Fibroblast of skin of right quadriceps (primary cell): ENCODE measurements at regions not wholly inside any gene's neighbourhood (a gene's known extent, or its start where the extent isn't known, plus 50 kb on each side); places are given as distances from the start of the nearest gene placed in this dataset.
"Not testable (repeated sequence)": the region's sequence is repeated elsewhere in the genome, so short reads cannot be mapped to it uniquely, and the experiment has no call there.

Source experiments
- DNase-seq: peaks from one replicate; pipeline ENCODE4 v3.0.0-alpha.2; 2013

DNA sequence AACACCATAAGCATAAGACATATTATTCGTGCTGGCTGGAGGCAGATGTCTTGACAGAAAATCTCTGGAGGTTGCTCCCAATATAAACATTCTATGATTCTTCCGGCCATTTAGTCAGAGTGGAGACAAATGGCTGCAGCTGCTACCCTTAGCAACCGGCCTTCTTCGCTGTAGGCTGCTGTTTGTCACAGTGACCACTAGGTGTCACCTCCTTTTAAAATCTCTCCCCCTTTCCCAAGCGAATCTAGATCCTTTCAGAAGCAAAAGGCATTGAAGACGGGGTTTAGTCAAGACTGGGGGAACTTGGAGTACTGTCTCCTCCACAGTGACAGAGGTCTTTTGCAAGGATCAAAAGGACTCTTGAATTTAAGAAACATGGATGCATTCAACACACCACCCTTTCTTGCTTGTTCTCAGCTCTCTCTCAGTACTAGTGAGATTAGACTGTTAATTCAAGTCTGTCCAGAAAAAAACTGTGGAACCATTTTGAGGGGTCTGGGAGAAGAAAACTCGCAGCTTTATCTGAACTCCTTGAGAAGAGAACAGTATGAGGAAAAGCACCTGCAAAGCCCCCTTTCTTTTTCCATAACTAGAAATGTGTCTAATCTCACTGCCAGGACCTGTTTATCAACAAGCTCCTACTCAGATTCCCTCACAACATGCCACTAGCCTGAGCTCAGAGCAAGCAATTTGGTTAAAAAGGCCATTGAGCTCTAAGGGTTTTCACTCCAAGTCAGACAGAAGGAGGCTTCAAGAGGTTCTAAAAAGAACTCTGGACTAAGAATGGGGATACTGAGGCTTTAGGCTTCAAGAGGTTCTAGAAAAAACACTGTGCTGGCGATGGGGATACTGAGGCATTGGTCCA is 408.3 kb upstream of the PLXNA2 start:
- peak; percentile 72 for DNase-seq

DNA sequence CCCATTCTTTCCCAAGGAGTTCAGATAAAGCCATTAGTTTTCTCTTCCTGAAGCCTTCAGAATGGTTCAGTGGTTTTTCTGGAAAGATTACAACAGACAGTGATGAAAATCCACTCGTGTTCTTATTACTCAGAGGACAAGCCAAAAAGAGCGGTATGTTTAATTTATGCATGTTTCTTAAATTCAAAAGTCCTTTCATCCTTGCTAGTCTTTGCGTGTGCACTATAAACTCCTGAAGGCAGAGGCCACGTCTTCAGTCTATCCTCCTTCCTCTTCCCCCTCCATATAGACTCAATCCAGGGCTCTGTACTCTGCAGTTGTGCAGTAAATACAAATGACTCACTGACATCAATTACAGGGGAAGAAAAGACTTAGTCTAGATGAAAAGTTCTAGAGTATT is 409.2 kb upstream of the PLXNA2 start:
- DNase-seq = no peak

DNA sequence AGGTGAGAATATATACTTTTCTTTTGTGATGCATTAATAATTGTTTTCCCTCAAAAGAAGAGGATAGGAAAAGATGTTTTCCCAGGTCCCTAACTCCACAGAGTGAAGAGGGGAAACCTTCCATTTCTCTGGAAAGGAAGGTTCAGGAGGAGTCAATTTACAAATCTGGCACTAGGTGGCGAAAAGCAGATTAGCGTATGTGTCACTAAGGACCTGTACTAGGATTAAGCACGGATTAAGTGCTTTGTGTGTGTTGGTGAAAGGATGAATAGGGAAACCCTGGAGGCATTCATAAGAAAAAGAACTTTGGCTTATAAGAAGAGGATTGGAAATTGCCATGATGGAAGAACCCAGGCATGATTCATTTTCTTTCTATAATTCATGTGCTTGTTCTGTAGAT is 410.1 kb upstream of the PLXNA2 start:
- peak; percentile 24 for DNase-seq

DNA sequence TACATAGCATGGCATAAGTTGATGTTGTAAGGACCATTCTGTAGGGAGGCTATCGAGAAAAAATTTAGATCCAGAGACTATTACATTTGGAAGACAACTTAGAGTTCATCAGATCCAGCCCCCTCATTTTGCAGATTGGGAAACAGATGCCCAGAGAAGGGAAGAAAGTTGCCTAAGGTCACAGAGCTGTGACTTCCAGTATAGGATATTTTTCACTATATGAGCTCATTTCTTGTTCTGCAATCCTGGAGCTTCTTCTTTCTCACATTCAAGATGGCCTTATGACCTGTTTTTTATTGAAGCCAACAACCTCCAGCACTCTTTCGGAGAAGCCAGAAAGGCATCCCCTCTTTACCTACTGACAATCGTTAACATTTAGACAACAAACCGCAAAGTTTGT is 421.8 kb upstream of the PLXNA2 start:
- no peak for DNase-seq

DNA sequence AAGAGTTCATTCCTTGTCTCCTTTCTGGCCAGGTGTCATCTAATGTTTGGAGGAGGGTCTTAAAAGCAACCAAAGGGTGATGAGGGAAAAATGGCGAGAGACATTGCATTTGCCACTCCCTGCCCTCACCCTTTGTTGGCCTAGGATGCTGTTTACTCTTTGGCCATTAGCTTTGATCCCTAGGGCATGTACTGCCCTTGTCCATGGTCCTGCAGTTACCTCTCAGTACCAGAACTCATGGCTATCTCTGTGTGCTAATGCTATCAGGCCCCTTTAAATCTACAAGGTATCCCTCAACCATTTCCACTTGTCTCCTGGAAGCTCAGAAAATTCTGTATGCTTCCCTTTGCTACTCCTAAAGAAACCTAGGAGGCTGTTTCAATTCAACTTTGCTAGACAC is 424.8 kb upstream of the PLXNA2 start:
- no peak for DNase-seq

DNA sequence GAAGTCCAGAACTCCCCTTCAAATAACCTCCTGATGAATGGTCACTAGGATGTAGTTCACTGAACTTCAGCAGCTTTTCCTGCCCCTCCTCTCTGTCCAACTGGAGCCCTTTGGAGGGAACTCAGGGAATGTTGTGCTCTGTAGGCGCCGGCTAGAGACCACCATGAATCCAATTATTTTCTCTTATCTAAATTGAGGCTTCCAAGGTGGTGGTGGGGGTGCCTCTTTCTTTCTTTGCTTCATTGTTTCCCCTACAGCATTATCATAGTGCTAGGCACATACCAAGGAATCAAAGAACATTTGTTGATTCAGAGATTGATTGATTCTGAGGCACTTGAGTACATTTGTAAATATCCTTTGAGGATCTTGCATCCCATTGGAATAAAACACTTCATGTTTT is 426.6 kb upstream of the PLXNA2 start:
- DNase-seq = no peak

DNA sequence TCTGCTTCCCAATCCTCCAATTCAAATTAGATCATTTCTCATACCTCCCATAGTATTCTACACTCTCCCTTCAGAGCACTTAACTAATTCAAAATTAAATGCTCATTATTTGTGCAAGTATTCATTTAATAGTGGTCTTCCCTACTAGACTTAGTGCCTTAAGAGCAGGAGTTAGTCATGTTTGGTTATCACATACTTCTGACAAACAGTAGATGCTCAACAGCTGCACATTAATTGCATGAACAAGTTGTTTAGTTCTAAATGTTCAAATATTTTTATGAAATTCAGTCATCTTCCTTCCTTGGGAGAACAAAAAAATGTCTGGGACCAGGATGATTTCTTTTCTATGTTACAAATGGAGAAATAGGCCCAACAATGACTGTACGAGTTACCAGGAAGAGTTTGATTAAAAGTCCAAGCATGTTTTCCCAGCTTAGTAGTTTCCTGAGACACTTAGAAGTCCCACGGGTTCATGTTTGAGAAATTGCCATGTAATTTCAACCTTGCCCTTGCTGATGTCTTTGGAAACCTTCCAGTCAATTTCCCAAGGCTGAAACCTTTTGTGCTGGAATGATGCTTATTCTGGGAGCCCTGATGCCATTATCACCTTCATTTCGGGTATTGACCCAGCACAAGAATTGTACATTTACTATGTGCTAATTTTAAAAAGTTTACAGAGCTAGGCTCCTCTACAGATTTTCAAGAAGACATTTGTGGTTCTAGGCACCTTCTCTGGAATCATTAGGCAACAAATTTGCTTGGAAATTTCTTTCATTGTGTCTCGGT is 437.9 kb upstream of the PLXNA2 start:
- DNase-seq = peak; percentile 13

DNA sequence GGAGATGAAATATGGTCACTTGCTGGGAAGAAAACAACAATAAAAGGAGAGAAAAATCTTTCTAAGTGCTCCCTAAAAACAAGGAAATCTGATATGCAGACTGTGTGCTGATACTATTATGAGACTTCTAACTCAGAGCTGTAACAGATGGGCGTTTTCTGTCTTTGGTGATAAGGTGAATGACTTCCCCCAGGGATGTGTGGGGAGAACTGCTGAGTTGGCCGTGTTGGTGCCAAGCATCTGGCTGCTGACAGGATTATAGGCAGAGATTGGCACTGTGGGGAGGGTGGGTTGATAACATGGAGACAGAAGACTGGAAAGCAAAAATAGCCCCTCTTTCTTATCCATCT is 438.5 kb upstream of the PLXNA2 start:
- DNase-seq = no peak

DNA sequence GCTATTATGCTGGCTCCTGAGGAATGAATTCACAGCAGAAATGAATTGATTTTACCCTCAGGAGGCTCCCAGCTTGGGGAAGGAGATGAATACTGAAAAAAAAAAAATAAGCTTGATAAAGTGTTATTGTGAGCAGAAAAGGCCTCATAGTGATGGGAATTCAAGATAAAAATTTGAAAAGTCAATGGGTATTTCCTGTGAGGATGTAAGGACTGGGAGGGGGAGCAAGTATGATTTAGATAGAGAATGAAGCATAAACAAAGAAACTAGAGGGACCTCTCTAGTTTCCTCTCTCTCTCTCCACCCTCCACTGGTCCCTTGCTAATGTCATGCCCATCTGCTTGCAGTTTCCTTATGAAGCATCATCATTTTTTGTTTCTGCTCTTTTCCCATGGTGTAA is 439.0 kb upstream of the PLXNA2 start:
- no peak for DNase-seq

DNA sequence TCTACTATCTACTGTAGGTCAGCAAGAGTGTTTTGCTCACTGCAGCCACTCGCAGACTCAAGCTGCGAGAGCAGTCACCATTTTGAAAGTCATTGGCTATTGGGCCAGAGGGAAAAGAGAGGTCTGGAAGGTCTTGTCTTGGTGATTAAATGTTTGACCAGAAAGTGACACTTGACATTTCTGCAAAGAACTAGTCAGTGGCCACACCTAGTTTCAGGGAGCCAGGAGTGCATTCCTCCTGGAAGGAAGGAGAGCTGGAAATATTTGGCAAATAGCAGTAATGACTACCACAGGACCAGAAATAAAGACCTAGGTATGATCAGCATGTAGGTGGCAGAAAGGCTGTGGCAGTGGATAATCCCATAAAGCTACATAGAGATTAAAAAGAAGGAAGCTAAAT is 440.0 kb upstream of the PLXNA2 start:
- DNase-seq = no peak

DNA sequence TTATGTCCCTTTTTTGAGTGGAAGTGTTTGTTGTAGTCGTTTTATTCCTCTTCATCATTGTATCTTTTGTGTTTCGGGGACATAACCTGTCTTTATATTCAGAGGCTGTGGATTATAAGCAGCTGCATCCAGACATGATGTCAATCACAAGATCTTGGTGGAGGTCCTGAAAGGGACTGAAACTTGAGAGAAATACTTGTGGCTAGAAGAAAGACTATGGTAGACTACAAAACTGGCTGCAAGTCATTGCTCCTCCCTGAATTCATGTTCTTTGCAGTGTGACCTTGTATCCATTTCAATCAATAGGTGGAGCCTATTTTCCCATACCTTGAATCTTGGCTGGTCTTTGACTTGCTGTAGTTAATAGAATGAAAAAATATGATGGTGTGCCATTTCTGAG is 442.4 kb upstream of the PLXNA2 start:
- DNase-seq = no peak

DNA sequence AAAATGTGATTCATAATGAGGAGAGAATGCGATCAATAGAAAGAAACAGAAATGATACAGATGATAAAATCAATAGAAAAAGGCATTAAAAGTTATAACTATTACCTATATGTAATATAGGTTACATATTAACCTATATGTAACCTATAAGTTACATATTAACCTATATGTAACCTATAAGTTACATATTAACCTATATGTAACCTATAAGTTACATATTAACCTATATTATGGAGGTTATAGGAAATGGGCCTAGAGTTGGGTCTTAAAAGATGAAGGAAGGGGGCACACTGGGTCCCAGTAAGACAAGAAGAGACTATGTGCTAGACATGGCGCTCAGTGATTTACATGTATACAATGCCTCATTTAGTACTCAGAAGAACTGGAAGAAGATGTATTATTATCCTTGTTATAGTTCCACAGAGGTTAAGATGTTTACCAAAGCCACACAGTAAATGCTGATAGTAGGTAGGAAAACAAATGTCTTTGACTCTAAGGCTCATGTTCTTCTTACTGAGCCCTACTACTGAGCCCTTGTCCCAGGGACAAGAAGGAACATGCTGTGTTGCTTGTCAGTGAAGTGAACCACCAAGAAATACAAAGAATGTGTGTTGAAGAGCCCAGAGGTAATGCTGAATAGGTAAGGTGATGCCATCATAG is 444.6 kb upstream of the PLXNA2 start:
- no peak for DNase-seq

DNA sequence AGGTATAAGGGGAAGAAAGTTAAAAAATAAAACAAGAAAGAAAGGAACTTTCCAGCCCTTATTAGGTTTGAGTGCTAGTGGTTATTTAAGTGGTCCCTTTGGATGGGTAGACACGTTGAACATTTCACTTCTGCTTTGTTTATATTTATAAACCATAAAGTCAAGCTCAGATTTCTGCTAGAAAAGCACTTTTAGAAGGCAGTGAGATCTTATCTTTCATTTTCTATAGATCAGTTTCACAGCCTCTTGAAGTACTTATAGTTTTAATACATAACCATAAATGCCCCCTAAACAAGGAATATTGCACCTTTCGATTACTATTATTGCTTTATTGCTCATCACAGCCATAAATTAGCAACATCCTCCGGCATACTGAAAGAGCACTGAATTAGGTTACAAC is 446.8 kb upstream of the PLXNA2 start:
- no peak for DNase-seq

DNA sequence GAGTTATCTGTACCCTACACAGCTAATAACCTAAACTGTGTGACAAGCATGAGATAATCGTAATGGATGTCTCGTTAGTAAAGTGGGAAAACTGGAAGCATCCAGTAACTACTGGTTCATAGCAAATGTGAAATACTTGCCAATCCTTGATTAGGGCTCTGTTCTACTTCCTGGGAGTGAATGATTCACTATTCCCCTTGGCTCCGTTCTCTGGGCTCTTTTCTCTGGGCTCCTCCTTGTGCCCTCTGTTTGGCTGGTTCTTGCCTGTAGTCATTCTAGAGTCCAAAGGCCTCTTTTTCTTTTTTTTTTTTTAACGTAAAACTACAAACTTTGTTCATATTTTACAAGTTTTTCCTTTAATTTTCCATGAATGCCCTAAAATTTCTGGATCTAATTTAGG is 465.8 kb upstream of the PLXNA2 start:
- no peak for DNase-seq

DNA sequence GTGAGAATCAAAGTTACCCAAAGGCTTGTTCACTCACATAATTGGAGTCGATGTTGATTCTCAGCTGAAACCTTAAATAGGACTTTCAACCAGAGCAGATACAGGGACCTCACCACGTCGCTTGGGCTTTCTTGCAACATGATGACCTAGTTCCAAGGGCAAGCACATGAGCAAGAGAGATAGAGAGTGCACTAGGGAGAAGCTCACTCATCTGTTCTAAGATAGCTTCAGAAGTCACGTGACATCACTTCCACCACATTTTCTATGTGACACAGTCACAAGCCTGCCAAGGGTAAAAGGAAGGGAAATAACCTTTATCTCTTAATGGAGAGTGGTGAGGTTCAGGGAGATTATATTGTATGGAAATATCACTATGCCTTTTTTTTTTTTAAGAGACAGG is 470.1 kb upstream of the PLXNA2 start:
- DNase-seq = no peak

DNA sequence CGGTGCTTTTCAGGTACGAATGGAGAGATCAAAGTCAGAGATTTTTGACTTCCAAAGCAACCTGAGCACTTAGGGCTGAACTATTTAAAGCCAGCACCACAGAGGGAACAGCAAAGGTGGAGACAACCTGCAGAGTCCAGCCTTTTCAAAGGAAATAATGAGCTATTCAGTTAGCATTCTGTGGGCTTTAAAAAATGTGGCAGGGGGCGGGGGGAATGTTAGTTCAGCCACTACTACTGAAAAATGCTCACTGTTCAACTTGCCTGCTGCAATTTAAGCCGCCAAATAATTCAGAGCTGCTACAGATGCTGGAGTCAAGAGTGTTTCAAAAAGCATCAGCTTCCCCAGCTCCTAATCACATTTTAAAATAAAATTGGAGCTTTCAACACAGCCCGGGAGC is 473.3 kb upstream of the PLXNA2 start:
- no peak for DNase-seq

DNA sequence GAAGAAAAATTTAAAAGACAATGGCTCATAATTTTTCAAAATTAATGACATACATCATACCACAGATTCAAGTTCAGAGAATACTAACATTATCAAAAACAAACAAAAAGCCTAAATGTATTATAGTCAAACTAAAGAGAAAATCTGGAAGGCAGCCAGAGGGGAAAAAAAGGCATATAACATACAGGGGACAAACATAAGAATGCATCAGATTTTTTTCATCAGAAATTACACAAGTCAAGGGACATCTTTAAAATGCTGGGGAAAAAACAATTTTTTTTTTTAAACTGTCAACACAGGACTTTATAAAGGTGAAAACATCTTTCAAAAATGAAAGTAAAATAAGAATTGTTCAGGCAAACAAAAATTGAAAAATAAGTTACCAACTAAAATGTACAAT is 478.4 kb upstream of the PLXNA2 start:
- no peak for DNase-seq

DNA sequence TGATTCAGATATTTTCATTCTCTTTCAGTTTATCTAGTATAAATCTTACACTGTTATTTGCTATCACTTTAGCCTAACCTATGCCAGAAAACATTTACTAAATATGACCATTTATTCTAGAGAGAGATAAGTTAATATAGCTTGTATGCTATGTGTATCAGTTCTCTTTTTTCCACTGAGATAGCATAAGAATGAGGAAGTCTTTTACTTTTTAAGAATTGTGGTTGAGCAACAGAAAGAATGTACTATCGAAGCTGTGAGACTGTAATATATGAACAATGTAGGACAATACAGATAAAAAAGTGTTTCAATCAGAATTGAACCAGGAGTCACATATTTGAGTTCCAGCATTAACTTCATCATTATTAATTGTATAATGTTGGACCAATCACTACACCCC is 479.9 kb upstream of the PLXNA2 start:
- DNase-seq = no peak

DNA sequence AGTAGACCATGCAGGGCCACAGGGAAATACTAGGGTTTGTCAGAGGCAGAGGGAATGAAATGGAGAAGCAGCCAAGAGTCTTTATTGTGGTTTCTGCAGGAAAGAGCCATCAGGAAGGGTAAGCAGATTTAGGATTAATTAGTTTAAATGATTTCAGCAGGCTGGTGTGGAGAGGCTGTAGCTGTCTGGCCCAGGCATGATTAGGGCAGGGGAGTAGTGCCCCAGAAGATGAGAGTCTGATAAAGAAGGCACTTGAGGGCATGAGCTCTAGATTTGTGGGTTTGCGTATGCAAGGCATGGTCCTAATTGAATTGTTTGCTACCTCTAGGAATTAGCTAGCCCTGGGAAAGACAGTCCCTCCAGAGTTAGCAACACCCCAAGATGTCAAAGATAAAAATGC is 484.6 kb upstream of the PLXNA2 start:
- no peak for DNase-seq

DNA sequence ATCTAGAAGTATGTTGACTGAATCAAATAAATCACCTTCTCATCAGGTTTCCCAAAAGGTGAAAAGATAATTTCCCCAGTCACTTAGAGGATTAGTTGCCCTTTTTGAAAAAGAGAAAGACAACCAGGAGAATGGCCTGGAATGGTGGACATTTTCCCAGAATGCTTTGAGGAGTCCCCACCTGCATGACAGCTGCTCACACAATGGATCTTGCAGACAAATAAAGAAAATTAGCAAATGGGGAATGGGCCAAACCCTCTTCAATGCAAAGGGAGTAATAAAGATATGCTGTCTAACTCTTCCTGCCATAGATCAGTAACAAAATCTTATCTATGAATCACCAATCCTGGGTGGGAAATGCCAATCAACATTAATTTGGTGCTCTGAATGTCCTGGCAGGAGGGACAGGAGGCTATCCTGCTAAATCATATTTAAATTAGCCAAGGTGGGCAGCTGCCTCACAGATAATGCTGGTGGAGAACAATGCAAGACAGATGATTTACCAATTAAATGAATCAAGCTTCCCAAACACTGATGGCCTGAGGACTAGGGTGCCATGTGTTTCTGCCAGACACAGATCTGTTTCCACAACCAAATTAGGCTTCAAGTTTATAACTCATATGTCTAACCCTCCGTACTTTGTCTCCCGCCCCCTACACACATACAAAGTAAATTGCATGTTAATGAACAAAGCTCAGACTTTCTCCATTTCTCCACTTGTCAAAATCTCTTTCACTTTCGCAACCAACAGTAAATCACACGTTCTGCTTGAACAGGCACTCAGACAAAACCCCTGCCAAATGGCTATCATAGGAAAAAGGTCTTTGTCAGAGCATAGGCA is 488.0 kb upstream of the PLXNA2 start:
- no peak for DNase-seq

DNA sequence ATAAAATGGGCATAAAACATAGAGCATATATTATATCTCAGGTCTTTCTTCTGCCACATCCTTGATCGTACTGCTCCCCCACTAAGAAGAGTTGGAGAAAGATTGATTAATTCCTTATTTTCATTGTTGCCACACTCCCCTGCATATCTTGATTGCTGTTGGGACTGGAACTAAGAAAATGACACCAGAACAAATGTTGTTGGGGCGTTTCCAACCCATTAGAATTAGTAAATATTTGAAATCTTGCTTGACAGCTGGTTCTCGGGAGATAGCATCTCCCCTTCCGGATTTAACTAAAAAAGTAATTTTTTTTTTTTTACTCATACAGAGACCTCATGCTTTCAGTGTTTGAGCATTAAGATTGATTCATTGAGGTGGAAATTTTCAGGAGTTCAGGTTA is 493.0 kb upstream of the PLXNA2 start:
- DNase-seq = no peak

DNA sequence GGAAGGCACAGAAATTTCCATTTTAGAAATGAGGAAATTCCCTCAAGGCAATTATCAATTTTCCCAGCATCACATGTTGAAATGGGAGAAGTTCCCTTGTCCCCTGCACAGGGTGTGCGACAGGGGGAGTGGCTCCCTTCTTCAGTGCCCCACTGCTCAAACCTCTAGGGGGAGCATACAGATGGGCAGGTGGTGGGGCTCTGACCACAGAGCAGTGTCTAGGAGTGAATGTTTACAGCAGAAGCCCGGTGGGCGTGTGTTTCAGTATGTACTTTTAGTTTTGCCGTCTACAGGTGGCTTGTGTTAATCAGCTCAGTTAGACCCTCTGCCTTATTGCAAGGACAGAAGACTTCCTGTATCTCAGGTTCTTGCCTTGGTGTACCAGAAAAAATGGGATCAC is 493.7 kb upstream of the PLXNA2 start:
- no peak for DNase-seq

DNA sequence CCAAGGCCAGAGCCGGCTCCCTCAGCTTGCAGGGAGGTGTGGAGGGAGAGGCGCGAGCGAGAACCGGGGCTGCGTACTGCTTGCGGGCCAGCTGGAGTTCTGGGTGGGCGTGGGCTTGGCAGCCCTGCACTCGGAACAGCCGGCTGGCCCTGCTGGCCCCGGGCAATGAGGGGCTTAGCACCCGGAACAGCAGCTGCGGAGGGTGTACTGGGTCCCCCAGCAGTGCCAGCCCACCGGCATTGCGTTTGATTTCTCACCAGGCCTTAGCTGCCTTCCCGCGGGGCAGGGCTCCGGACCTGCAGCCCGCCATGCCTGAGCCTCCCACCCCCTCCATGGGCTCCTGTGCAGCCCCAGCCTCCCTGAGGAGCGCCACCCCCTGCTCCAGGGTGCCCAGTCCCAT is 495.5 kb upstream of the PLXNA2 start:
- DNase-seq = not testable (repeated sequence)
